ENCODE measurements at regions not wholly inside any gene's neighbourhood (a gene's known extent, or its start where the extent isn't known, plus 50 kb on each side); places are given as distances from the start of the nearest gene placed in this dataset.
"Not testable (repeated sequence)": the region's sequence is repeated elsewhere in the genome, so short reads cannot be mapped to it uniquely, and the experiment has no call there.

DNA sequence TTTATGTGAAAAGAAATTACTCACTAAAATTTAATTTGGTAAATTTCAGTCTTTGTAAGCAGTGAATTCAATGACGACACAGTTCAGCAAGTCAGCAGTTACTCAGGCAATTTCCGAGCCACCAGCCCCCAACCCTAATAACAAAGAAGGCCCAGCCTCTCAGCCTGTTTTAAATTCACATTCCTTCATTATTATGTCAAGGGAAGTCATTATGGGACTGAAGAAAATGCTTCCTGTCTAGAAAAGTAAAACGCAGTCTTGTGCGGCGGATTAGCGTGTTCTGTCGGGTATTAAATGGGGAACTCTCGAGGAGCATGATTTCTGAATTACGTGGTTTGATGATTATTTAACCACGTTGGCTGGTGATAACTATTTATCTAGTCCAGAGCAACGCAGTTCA lies 177.6 kb downstream of the AIPL1 start:
- Mint-ChIP-seq H3K27me3 (ENCODE audit: unreplicated experiment) (peaks cover 6% of the 10 kb centered on the region), H3K9me3 (ENCODE audit: unreplicated experiment) (peaks cover 5% of the 10 kb centered on the region), H3K27ac (ENCODE audit: unreplicated experiment) (no peak overlapping the region), H3K4me1 (ENCODE audit: low read depth, unreplicated experiment) (peaks cover 2% of the 10 kb centered on the region), H3K4me3 (ENCODE audit: unreplicated experiment) (no peak overlapping the region), H3K36me3 (ENCODE audit: unreplicated experiment) (no peaks in the 10 kb centered on the region)
- DNase-seq, result no peak
- no peak for TF ChIP-seq CTCF (IDR thresholded peaks at IDR 0.05; ENCODE audit: partially characterized antibody, unreplicated experiment)

DNA sequence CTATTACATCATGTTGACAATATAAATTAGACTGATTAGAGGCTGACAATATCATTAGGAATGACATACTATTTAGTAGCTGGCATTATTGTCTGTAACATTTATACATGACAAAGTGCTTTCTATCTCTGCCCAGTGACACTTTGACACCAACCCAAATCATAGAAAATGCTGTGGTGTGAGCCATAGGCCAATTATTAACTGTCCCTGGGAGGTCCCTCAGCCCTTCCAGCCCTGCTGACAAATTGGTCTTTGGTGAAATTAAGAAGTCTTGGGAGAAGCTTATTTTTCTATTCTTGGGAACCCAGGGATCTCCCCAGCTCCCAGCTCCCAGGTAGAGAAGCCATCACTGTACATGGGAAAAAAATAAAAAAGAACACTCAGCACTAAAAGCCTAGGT lies 179.6 kb downstream of the AIPL1 start:
- no peak overlapping the region for H3K4me3 Mint-ChIP-seq (ENCODE audit: unreplicated experiment)
- no peak overlapping the region for H3K27ac Mint-ChIP-seq (ENCODE audit: unreplicated experiment)
- H3K4me1 Mint-ChIP-seq (ENCODE audit: low read depth, unreplicated experiment), result no peaks in the 10 kb centered on the region
- no peak for DNase-seq
- no peaks in the 10 kb centered on the region for H3K36me3 Mint-ChIP-seq (ENCODE audit: unreplicated experiment)
- peaks cover 6% of the 10 kb centered on the region for H3K27me3 Mint-ChIP-seq (ENCODE audit: unreplicated experiment)
- no peak for TF ChIP-seq CTCF (IDR thresholded peaks at IDR 0.05; ENCODE audit: partially characterized antibody, unreplicated experiment)
- peaks cover 2% of the 10 kb centered on the region for H3K9me3 Mint-ChIP-seq (ENCODE audit: unreplicated experiment)

GRCh38 chr17:6254036-6254435 lies 180.9 kb downstream of the AIPL1 start:
- peaks cover 6% of the 10 kb centered on the region for H3K27me3 Mint-ChIP-seq (ENCODE audit: unreplicated experiment)
- no peak for DNase-seq
- peaks cover 5% of the 10 kb centered on the region for H3K4me1 Mint-ChIP-seq (ENCODE audit: low read depth, unreplicated experiment)
- no peaks in the 10 kb centered on the region for H3K36me3 Mint-ChIP-seq (ENCODE audit: unreplicated experiment)
- no peak overlapping the region for H3K27ac Mint-ChIP-seq (ENCODE audit: unreplicated experiment)
- no peak for TF ChIP-seq CTCF (IDR thresholded peaks at IDR 0.05; ENCODE audit: partially characterized antibody, unreplicated experiment)
- H3K4me3 Mint-ChIP-seq (ENCODE audit: unreplicated experiment), result no peak overlapping the region
- H3K9me3 Mint-ChIP-seq (ENCODE audit: unreplicated experiment), result peaks cover 3% of the 10 kb centered on the region

- H3K9me3 Mint-ChIP-seq (ENCODE audit: unreplicated experiment); H3K36me3 Mint-ChIP-seq (ENCODE audit: unreplicated experiment); H3K27me3 Mint-ChIP-seq (ENCODE audit: unreplicated experiment); H3K27ac Mint-ChIP-seq (ENCODE audit: unreplicated experiment); H3K4me1 Mint-ChIP-seq (ENCODE audit: low read depth, unreplicated experiment); H3K4me3 Mint-ChIP-seq (ENCODE audit: unreplicated experiment); DNase-seq: not testable (repeated sequence)
Observed at GRCh38 chr17:6251640-6252039, 181.5 kb downstream of the WSCD1 start.

- H3K27ac Mint-ChIP-seq (ENCODE audit: unreplicated experiment), result no peak overlapping the region
- H3K27me3 Mint-ChIP-seq (ENCODE audit: unreplicated experiment), result no peaks in the 10 kb centered on the region
- no peak for DNase-seq
- no peak for TF ChIP-seq CTCF (IDR thresholded peaks at IDR 0.05; ENCODE audit: partially characterized antibody, unreplicated experiment)
- H3K36me3 Mint-ChIP-seq (ENCODE audit: unreplicated experiment), result no peaks in the 10 kb centered on the region
- peaks cover 5% of the 10 kb centered on the region for H3K4me1 Mint-ChIP-seq (ENCODE audit: low read depth, unreplicated experiment)
- no peak overlapping the region for H3K4me3 Mint-ChIP-seq (ENCODE audit: unreplicated experiment)
- peaks cover 4% of the 10 kb centered on the region for H3K9me3 Mint-ChIP-seq (ENCODE audit: unreplicated experiment)
Observed at GRCh38 chr17:6249732-6250131, 179.6 kb downstream of the WSCD1 start.

DNA sequence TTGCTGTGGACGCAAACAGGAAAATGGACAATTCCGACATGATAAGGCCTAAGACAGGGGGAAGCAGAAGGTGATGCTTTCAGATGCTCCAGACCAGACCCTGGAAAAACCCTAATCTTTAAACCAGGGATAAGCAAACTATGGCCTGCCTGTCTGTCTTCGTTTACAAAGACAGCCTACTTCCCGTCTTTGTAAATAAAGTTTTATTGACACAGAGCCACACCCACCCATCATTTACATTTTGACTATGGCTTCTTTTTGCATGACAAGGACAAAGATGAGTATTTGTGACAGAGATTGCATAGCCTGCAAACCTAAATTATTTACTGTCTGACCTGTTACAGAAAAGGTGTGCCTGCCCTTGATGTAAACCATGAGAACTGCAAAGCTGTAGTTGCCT lies 177.9 kb downstream of the WSCD1 start:
- Mint-ChIP-seq H3K27ac (ENCODE audit: unreplicated experiment) (no peak overlapping the region), H3K27me3 (ENCODE audit: unreplicated experiment) (peaks cover 3% of the 10 kb centered on the region), H3K4me3 (ENCODE audit: unreplicated experiment) (no peak overlapping the region)

More for the DNA sequence above, 177.9 kb downstream of the WSCD1 start:
- H3K9me3 Mint-ChIP-seq (ENCODE audit: unreplicated experiment), result peaks cover 4% of the 10 kb centered on the region
- no peaks in the 10 kb centered on the region for H3K36me3 Mint-ChIP-seq (ENCODE audit: unreplicated experiment)
- peaks cover 9% of the 10 kb centered on the region for H3K4me1 Mint-ChIP-seq (ENCODE audit: low read depth, unreplicated experiment)
- DNase-seq, result no peak
- no peak for TF ChIP-seq CTCF (IDR thresholded peaks at IDR 0.05; ENCODE audit: partially characterized antibody, unreplicated experiment)
